ENCODE measurements at regions not wholly inside any gene's neighbourhood (a gene's known extent, or its start where the extent isn't known, plus 50 kb on each side); places are given as distances from the start of the nearest gene placed in this dataset.

DNA sequence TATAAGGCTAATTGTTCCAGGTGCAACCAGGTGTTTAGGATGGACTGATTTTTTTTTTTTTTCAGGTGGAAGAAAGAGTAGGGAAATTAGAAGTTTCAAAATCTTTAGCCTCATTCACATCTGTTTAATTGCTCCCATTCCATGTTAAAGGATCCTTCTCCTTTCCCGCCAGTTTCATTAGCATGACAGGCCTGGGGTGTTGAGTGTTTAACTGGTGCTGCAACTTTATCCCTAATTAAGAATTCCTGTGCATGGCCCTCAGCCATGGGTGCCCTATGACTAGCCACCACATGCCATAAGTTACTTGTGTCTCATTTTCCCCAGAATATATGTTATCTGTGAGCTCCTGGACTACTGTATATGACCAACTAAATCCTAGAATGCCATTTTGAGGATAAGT, 501.4 kb downstream of the NSUN3 start:
- no peaks in the 10 kb centered on the region for H3K27me3 ChIP-seq
- no peak for DNase-seq
- TF ChIP-seq POLR2AphosphoS5 (IDR thresholded peaks at IDR 0.05) = no peak
- TF ChIP-seq POLR2A (IDR thresholded peaks at IDR 0.05) = no peak
- intact Hi-C loops (cut with DNase I; ENCODE audit: low total_unique reads) = no loop called here
- H3K27ac ChIP-seq = no peak overlapping the region
- H3K9me3 ChIP-seq = no peaks in the 10 kb centered on the region
- 90 to 100% (median 96%) methylated on average over 1 of the region's 1 CpG for WGBS, 5 donors
- no peak overlapping the region for H3K4me3 ChIP-seq
- H3K4me1 ChIP-seq = no peaks in the 10 kb centered on the region
- H3K36me3 ChIP-seq = no peaks in the 10 kb centered on the region

DNA sequence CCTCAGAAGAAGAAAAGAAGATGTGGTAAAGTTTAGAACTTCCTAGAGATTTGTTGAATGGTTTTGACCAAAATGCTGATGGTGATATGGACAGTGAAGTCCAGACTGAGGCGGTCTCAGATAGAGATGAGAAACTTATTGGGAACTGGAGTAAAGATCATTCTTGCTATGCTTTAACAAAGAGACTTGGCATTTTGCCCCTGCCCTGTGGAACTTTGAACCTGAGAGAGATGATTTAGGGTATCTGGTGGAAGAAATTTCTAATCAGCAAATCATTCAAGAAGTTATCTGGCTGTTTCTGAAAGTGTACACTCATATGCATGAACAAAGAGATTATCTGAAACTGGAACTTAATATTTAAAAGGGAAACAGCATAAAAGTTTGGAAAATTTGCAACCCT, 505.2 kb downstream of the NSUN3 start:
- TF ChIP-seq, protein P1, sequence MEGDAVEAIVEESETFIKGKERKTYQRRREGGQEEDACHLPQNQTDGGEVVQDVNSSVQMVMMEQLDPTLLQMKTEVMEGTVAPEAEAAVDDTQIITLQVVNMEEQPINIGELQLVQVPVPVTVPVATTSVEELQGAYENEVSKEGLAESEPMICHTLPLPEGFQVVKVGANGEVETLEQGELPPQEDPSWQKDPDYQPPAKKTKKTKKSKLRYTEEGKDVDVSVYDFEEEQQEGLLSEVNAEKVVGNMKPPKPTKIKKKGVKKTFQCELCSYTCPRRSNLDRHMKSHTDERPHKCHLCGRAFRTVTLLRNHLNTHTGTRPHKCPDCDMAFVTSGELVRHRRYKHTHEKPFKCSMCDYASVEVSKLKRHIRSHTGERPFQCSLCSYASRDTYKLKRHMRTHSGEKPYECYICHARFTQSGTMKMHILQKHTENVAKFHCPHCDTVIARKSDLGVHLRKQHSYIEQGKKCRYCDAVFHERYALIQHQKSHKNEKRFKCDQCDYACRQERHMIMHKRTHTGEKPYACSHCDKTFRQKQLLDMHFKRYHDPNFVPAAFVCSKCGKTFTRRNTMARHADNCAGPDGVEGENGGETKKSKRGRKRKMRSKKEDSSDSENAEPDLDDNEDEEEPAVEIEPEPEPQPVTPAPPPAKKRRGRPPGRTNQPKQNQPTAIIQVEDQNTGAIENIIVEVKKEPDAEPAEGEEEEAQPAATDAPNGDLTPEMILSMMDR (IDR thresholded peaks at IDR 0.05) = no peak
- no peak for TF ChIP-seq EP300 (IDR thresholded peaks at IDR 0.05)
- no peak for TF ChIP-seq POLR2A (IDR thresholded peaks at IDR 0.05)
- no peak for TF ChIP-seq POLR2AphosphoS5 (IDR thresholded peaks at IDR 0.05)
- intact Hi-C loops (cut with DNase I; ENCODE audit: low total_unique reads) = no loop called here
- Histone ChIP-seq H3K36me3 (no peaks in the 10 kb centered on the region), H3K4me3 (no peak overlapping the region), H3K27ac (no peak overlapping the region), H3K4me1 (no peaks in the 10 kb centered on the region), H3K27me3 (no peaks in the 10 kb centered on the region), H3K9me3 (no peaks in the 10 kb centered on the region)
- DNase-seq = no peak
- 0% methylated on average over 1 of the region's 1 CpG for WGBS, 5 donors

DNA sequence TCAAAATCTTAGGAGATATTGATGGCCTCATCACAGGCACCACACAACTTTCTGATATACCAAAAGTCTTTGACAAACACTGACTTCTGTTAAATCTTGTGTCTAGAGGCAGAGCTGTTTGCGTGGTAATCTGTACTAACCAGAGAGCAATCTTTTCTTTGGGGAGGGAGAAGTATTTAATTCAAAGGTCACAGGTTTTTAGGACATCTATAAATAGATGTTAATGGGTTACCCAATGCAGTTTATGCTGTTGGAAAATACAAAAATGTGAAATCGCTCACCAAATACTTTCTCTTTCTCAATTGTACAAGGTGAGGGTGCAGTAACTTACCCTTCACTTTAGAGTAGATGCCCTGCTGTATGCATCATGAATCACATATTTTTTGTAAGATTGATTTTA, 510.5 kb downstream of the NSUN3 start:
- Histone ChIP-seq H3K27ac (no peak overlapping the region), H3K4me3 (no peak overlapping the region), H3K36me3 (no peaks in the 10 kb centered on the region), H3K9me3 (no peaks in the 10 kb centered on the region), H3K4me1 (no peaks in the 10 kb centered on the region), H3K27me3 (no peaks in the 10 kb centered on the region)
- no peak for TF ChIP-seq EP300 (IDR thresholded peaks at IDR 0.05)
- TF ChIP-seq POLR2A (IDR thresholded peaks at IDR 0.05) = no peak
- TF ChIP-seq POLR2AphosphoS5 (IDR thresholded peaks at IDR 0.05) = no peak
- TF ChIP-seq, protein P1 (IDR thresholded peaks at IDR 0.05) = no peak
- WGBS, 5 donors = 82 to 95% (median 88%) methylated on average over 2 of the region's 2 CpGs
- DNase-seq = no peak
- intact Hi-C loops (cut with DNase I; ENCODE audit: low total_unique reads) = no loop called here

DNA sequence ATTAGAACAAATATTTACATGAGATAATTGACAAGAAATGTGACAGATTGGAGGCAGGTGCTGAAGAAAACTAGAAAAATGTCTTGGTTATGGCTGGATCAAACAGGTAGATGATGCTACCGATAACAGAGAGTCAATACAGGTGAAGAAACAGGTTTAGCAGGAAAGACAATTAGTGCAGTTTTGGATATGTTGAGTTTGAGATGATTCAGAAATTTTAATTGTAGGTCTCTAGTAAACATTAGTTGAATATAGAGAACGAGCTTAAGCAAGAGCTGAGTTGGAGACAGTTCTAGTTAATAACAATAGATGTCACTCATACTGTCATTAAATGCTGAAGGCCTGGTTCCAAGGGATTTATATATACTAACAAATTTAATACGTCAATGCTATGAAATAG, 524.4 kb downstream of the NSUN3 start:
- H3K4me1 ChIP-seq = no peaks in the 10 kb centered on the region
- H3K36me3 ChIP-seq = no peaks in the 10 kb centered on the region
- H3K9me3 ChIP-seq = no peaks in the 10 kb centered on the region
- TF ChIP-seq, protein P1 (IDR thresholded peaks at IDR 0.05) = no peak
- TF ChIP-seq POLR2A (IDR thresholded peaks at IDR 0.05) (no peak), EP300 (IDR thresholded peaks at IDR 0.05) (no peak), POLR2AphosphoS5 (IDR thresholded peaks at IDR 0.05) (no peak)
- H3K27ac ChIP-seq = no peak overlapping the region
- H3K4me3 ChIP-seq = no peak overlapping the region
- intact Hi-C loops (cut with DNase I; ENCODE audit: low total_unique reads) = no loop called here
- WGBS, 5 donors = 54 to 65% (median 60%) methylated on average over 3 of the region's 3 CpGs
- H3K27me3 ChIP-seq = no peaks in the 10 kb centered on the region
- no peak for DNase-seq

DNA sequence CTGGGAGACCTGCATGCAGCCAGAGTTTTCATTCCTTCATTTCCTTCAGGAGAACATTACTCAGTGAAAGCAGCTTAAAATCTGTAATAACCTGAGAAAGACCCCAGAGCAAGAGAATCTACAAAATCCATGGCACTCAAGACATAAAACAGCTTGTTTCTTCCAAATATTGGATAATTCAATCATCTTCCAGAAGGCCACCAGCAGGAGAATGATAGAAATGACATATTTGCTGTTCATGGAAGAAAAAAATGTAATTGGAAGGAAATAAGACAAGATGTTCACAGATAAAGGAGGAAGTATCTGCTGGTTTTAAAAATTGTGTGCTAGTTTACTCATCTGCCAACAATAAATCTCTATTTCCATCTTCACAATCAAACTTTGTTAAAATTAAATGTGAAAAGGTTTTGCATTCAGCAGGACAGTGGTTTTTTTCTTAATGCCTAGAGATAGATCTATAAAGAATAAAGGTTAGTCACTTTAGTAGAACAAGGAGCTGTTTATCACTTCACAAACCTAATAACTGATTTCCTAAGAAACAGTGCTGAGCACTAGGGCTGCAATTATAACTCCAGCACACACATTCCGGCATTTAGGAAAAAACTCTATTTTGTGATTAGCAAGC, 530.8 kb downstream of the NSUN3 start:
- Histone ChIP-seq H3K4me1 (no peaks in the 10 kb centered on the region), H3K36me3 (no peaks in the 10 kb centered on the region), H3K9me3 (no peaks in the 10 kb centered on the region), H3K27ac (no peak overlapping the region), H3K4me3 (no peak overlapping the region), H3K27me3 (no peaks in the 10 kb centered on the region)
- DNase-seq = no peak
- WGBS, 5 donors = 81 to 98% (median 94%) methylated on average over 1 of the region's 1 CpG
- intact Hi-C loops (cut with DNase I; ENCODE audit: low total_unique reads) = no loop called here
- no peak for TF ChIP-seq POLR2AphosphoS5 (IDR thresholded peaks at IDR 0.05)
- TF ChIP-seq POLR2A (IDR thresholded peaks at IDR 0.05) = no peak
- TF ChIP-seq EP300 (IDR thresholded peaks at IDR 0.05) = no peak
- TF ChIP-seq, protein P1 (IDR thresholded peaks at IDR 0.05) = no peak

Data from stomach (tissue), 8 donors.